ENCODE measurements at regions not wholly inside any gene's neighbourhood (a gene's known extent, or its start where the extent isn't known, plus 50 kb on each side); places are given as distances from the start of the nearest gene placed in this dataset.

DNA sequence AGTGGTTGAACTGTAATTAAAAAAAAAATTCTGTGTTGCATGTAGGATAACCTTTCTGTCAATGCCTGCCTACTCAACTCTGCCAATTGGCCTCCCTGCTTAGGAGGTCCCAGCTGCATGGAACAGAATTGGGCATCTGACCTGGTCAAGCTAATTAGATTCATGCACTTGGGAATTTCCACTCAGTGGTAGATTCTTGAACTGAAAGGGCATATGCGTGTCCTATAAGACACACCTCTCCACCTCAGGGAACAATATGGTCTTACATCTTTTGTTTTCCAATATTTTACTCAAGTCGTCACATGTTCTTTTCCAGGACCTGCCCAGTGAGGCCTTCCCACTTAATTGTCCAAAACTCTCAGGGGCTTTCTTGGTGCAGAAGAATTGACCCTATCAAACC lies 68.1 kb upstream of the TLK1 start:
- TF ChIP-seq CTCF (IDR thresholded peaks at IDR 0.05; ENCODE audit: poor library complexity, severe bottlenecking) (no peak), EZH2 (IDR thresholded peaks at IDR 0.05; ENCODE audit: borderline replicate concordance, insufficient read depth, low read length, poor library complexity, severe bottlenecking) (no peak), TAF1 (IDR thresholded peaks at IDR 0.05; ENCODE audit: low read depth) (no peak), REST (IDR thresholded peaks at IDR 0.05; ENCODE audit: borderline replicate concordance) (no peak), RAD21 (conservative IDR thresholded peaks at IDR 0.05) (no peak), POLR2AphosphoS5 (IDR thresholded peaks at IDR 0.05) (no peak), EP300 (conservative IDR thresholded peaks at IDR 0.05; ENCODE audit: poor library complexity, severe bottlenecking) (no peak)
